ENCODE measurements at regions not wholly inside any gene's neighbourhood (a gene's known extent, or its start where the extent isn't known, plus 50 kb on each side); places are given as distances from the start of the nearest gene placed in this dataset.

GRCh38 chr10:29217292-29217738 is 71.6 kb upstream of the LYZL1 start:
- Histone ChIP-seq H3K9me3 (no peaks in the 10 kb centered on the region), H3K36me3 (no peaks in the 10 kb centered on the region), H3K4me1 (no peaks in the 10 kb centered on the region), H3K4me3 (no peak overlapping the region), H3K27me3 (peaks cover 20% of the 10 kb centered on the region), H3K27ac (no peak overlapping the region)
- no peak for TF ChIP-seq CTCF (IDR thresholded peaks at IDR 0.05)
- TF ChIP-seq POLR2AphosphoS5 (IDR thresholded peaks at IDR 0.05), result no peak
- no peak for TF ChIP-seq EP300 (IDR thresholded peaks at IDR 0.05)
- no peak for TF ChIP-seq POLR2A (IDR thresholded peaks at IDR 0.05)
- 55% methylated on average over 6 of the region's 6 CpGs for WGBS
- no peak for DNase-seq (ENCODE audit: low spot score in 2 of 2)

GRCh38 chr10:29223326-29223725 is 65.5 kb upstream of the LYZL1 start:
- Histone ChIP-seq H3K36me3 (no peaks in the 10 kb centered on the region), H3K4me3 (no peak overlapping the region), H3K4me1 (no peaks in the 10 kb centered on the region), H3K27me3 (peaks cover 33% of the 10 kb centered on the region), H3K9me3 (no peaks in the 10 kb centered on the region), H3K27ac (no peak overlapping the region)
- TF ChIP-seq CTCF (IDR thresholded peaks at IDR 0.05) (no peak), POLR2AphosphoS5 (IDR thresholded peaks at IDR 0.05) (no peak), POLR2A (IDR thresholded peaks at IDR 0.05) (no peak), EP300 (IDR thresholded peaks at IDR 0.05) (no peak)
- no peak for DNase-seq (ENCODE audit: low spot score in 2 of 2)
- 67% methylated on average over 4 of the region's 4 CpGs for WGBS

- H3K9me3 ChIP-seq, result no peaks in the 10 kb centered on the region
- no peak overlapping the region for H3K4me3 ChIP-seq
- 52% methylated on average over 1 of the region's 1 CpG for WGBS
- no peak for TF ChIP-seq CTCF (IDR thresholded peaks at IDR 0.05)
- TF ChIP-seq POLR2A (IDR thresholded peaks at IDR 0.05), result no peak
- no peak for TF ChIP-seq POLR2AphosphoS5 (IDR thresholded peaks at IDR 0.05)
- no peak for TF ChIP-seq EP300 (IDR thresholded peaks at IDR 0.05)
- H3K36me3 ChIP-seq, result no peaks in the 10 kb centered on the region
- H3K4me1 ChIP-seq, result no peaks in the 10 kb centered on the region
- H3K27me3 ChIP-seq, result peaks cover 36% of the 10 kb centered on the region
- no peak for DNase-seq (ENCODE audit: low spot score in 2 of 2)
- H3K27ac ChIP-seq, result no peak overlapping the region
Measured at GRCh38 chr10:29224631-29225030, 64.2 kb upstream of the LYZL1 start.

- TF ChIP-seq CTCF (IDR thresholded peaks at IDR 0.05), result no peak
- no peak for TF ChIP-seq POLR2AphosphoS5 (IDR thresholded peaks at IDR 0.05)
- TF ChIP-seq EP300 (IDR thresholded peaks at IDR 0.05), result no peak
- TF ChIP-seq POLR2A (IDR thresholded peaks at IDR 0.05), result no peak
- H3K9me3 ChIP-seq, result no peaks in the 10 kb centered on the region
Measured at GRCh38 chr10:29227201-29227600, 61.7 kb upstream of the LYZL1 start.

DNA sequence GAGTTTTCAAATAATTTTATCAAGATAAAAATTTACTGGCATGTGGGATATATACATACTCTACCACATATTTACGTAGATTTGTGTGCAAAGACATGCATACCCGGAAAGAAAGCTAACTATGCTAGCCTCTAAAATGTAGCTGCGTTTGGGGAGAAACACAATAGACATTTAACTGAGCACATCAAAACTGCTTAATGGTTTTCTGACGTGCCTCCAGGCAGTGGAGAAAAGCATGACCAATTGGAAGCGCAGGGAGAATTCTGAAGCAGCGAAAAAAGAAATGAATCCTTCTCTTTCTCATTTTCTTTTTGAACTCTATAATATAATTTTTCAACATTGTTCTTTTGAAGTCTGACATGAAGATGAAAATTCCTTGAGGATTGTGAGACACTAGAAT is 60.3 kb upstream of the LYZL1 start:
- no peak for TF ChIP-seq POLR2AphosphoS5 (IDR thresholded peaks at IDR 0.05)
- no peak for TF ChIP-seq EP300 (IDR thresholded peaks at IDR 0.05)
- no peak for TF ChIP-seq CTCF (IDR thresholded peaks at IDR 0.05)
- TF ChIP-seq POLR2A (IDR thresholded peaks at IDR 0.05), result no peak
- Histone ChIP-seq H3K27me3 (peaks cover 12% of the 10 kb centered on the region), H3K4me3 (no peak overlapping the region), H3K27ac (no peak overlapping the region), H3K9me3 (no peaks in the 10 kb centered on the region), H3K4me1 (no peaks in the 10 kb centered on the region), H3K36me3 (no peaks in the 10 kb centered on the region)
- DNase-seq (ENCODE audit: low spot score in 2 of 2), result no peak
- 56% methylated on average over 6 of the region's 6 CpGs for WGBS

More at GRCh38 chr10:29227201-29227600, 61.7 kb upstream of the LYZL1 start:
- Histone ChIP-seq H3K27ac (no peak overlapping the region), H3K4me1 (no peaks in the 10 kb centered on the region), H3K4me3 (no peak overlapping the region), H3K36me3 (no peaks in the 10 kb centered on the region), H3K27me3 (peaks cover 19% of the 10 kb centered on the region)
- 75% methylated on average over 2 of the region's 2 CpGs for WGBS
- no peak for DNase-seq (ENCODE audit: low spot score in 2 of 2)
